Activated CD8-positive, alpha-beta memory T cell treated with anti-CD3 and anti-CD28 coated beads for 4 hours (primary cell): ENCODE measurements at regions not wholly inside any gene's neighbourhood (a gene's known extent, or its start where the extent isn't known, plus 50 kb on each side); places are given as distances from the start of the nearest gene placed in this dataset.

Experiments used
- DNase-seq, 2 donors: peaks; one replicate each; pipeline ENCODE4 v3.0.0-alpha.2; 2020; ENCODE audit warnings: low read depth in 2 of 2

GRCh38 chr4:152112887-152113286 lies 352.1 kb upstream of the GATB start:
- DNase-seq, result no peak

- no peak for DNase-seq
Measured at GRCh38 chr4:152112190-152112589, 351.4 kb upstream of the GATB start.

DNA sequence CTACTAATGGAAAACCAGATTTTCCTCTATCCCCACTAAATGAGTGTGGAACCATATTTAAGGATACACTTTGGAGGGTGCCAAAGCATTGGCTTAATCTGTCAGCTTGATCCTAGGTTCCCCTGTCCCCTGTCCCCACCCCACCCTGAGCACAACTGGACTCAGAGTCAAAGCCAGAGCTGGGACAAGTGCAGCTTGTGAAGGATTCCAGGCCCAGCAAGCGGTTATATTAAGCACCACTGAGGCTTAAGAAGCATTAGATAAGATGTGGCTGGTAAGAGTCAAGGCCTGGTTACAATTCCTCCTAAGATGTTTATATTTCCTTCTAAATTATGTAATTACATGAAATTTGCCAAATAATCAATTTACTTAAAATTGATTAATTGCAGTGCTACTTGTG lies 350.0 kb upstream of the GATB start:
- DNase-seq, result no peak

DNA sequence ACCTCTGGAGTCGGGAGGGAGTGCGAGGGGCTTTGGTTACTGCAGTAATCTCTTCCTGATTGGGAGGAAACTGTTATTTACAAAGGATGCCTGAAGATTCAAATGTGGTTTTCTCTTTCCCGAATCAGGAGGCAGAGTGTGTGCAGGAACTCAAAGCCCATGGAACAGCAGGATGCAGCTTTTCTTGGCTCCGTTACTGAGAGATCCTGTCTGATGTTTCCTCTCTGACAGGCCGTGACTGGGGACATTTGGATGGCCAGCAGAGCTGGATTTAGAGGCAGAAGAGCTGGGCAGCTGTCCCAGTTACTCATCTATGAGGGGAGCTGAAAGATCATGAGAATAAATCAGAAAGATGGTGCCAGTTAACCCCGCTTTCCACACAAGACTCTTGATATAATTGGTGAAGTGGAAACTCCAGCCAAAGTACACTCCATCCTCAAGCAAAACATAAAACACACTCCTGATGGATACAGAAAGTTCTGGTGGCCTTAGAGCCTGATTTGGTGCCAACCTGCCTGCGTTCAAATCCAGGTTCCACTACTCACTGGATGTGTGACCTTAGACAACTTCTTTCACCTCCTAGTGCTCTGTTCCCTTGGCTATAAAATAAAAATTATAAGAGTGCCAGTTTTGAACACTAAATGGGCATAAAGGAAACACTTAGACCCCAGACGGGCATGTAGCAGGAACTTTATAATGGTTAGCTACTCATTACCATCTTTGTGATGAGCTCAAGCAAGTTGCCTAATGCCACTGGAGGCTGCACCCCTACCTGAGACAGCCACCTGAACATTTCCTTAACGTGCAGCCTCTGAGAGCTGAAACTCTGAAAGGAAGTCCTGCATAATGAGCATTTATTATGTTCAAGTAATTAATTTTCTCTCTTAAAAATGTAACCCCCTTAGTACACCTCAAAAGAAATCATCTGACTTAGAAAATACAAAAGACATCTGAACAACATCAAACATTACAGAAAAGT lies 349.0 kb upstream of the GATB start:
- no peak for DNase-seq

DNA sequence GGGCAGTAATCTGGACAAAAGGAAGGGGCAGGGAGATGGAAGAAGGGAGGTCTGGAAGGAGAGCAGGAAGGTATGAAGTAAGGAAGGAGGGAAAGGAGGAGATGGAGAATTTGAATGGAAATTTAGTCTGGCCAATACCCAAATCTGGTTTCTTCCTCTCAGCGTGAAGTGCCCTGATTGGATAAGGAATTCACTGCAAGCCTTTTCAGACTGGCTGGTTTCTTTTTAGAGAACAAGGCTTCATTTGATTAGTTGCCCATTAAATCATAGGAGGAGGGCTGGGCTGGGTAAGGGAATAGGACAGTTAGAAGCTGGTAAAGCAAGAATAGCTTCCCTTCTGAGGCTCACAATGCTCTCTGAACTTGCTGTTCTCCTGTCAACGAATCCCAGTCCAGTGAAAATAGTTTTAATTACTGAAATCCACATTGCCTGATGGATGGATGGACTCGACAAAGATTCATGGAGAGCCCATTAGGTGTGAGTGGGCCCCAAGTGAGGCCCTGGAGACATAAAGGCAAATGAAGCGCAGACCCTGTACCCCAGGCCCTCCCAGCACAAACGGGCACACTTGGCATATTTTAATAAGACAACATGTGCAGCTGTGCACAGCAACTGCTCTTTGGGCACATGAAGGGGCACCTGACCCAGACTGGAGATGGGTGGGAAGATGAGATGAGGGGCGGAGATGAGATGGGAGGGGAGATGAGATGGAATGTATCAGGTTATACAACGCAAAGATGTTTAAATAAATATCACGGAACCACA lies 347.1 kb upstream of the GATB start:
- DNase-seq, result no peak

GRCh38 chr4:152106781-152107321 lies 346.0 kb upstream of the GATB start:
- DNase-seq, result no peak

- no peak for DNase-seq
Measured at GRCh38 chr4:152106113-152106763, 345.4 kb upstream of the GATB start.

DNA sequence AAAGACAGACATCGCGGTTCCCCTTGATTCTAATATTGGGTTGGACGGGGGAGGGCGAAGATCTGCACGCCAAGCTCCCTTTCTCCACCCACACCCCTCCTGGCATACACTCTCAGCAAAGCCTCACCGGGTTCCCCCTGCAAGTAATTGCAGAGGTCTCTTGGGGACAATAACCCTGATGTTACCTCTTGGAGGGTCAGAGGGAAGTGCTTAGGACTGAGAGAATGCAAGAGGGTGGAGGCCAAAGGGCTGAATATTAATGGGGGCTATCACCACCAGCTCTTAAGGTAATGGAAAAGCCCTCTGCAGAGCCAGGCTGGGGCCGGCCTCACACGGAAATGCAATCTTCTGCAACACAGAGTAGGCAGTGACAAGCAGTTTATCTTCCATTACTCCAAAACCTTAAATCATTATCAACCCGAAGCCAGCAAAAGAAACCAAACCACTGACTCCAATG lies 344.1 kb upstream of the GATB start:
- no peak for DNase-seq

DNA sequence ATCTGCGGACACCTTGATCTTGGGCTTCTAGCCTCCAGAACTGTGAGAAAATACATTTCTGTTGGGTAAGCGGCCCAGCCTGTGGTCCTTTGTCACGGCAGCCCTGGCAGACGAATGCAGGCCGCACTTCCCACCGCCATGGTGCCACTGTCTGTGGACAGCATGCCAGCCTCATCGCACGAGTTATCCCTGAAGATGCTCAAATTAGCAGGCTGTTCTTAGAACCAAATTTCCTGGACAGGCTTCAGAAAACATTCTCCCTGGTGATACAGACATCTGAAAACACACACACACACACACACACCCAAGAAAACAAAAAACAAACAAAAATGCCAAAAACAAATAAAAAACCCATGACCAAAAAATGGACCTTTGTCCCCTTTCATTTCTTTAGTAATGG lies 343.5 kb upstream of the GATB start:
- no peak for DNase-seq

DNA sequence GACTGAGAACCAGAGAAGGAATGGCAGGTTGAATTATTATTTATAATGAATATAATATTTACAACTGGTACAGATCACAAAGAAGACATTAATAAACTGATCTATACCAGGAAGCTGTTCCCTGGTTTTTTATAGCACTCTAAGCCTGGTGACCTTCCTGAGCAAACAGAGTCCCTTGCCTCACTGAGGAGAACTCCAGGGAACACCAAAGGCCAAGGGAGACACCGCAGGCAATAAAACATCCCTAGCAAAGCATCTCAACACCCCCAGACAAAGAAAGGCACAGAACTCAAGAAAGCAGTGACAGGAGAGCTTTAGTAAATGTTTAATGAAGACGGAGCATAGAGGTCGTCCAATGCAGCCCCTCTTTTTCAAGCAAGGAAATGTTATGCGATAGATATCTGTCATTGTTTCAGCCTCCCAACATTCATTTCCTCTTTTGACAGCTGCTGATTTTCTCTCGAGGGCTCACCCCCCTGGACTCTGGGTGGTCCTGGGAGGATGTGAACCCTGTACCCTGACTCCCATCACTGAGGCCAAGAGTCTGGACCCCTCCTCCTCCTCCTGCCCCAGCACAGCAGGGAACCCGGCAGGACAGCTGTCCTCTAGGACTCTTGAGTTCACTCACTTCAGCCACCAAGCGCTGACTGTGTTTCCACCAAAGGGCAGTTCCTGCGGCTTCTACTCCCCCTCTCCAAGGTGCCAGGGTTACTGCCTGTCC lies 342.5 kb upstream of the GATB start:
- DNase-seq, result no peak

DNA sequence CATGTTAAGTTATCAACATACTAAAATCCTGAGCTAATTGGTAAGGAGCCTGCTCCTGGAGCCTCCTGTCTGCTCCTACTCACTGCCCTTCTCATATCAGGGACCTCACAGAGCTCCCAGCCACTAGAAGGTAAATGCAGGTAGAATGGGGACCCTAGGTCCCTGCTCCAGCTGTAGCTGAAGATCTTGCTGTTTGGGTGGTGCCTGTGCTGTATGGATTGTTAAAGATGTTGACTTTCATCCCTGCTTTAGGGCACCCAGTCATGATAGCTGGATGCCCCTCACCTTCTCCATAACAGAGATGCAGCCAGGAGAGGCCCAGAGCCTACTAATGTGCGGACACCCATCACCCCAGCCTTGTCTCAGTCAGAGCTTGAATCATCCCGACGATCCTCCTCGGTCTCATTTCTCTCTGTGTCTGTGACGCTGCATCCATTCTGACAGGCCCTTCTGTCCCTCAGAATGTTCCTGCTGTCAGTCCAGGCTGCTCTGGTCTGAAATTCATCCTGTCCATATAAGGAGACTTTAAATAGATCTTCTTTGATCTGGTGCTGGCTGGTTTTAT lies 341.7 kb upstream of the GATB start:
- DNase-seq, result no peak

GRCh38 chr4:152101556-152102435 lies 341.0 kb upstream of the GATB start:
- no peak for DNase-seq

GRCh38 chr4:152100379-152101201 lies 339.8 kb upstream of the GATB start:
- peak; percentile 39 to 72 for DNase-seq

DNA sequence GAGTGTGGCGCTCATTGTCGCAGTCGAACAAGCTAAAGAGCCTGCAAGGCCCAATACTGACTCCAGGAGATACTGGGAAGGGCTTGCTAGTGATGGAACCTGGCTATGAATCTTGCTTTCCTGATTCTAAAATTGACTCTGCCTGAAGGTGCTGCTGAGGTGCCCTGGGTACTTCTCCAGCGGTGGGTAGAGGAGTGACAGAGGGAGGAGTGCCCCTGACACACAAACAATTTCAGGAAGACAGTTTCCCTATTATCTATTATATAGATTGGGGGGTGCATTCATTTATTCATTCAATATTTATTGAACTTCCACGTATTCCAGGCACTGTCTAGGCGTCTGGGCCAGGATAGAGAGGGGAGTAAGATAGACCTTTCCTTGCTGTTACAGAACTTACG lies 339.2 kb upstream of the GATB start:
- DNase-seq, result no peak

DNA sequence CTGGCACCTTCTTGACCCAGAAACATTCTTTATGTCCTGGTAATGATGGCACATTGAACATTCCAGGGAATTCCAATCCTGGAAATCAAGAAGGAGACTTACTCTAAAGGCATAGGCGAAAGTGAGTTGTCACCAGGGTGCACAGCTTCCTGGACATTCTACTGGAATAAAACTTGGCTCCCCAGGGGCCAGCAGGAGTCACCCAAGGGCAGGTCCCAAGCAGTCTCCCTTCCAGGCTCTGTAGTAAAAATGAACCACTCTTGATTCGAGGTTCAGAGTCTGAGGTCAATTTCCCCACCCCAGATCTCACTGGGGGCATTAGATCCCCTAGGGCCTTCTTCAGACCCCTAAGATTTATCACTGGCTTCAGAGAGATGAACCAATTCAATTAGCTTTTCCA lies 338.7 kb upstream of the GATB start:
- DNase-seq, result no peak

DNA sequence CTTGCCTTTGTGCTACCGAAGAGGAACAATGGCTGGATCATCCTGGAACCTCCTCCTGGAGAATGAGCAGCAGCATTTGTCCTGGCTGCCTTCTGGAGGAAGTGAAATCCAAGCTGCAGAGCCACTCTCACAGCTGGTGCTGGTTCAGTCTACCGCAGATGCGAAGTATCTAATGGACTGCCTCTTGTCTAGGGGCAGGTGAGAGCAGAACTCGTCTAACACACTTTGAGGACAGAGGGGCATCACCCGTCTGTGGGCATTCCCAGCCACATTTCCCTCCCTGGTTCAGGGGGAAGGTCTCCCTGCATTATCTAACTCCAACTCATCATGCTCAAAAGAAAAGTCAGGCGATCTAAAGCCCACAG lies 338.2 kb upstream of the GATB start:
- no peak for DNase-seq

GRCh38 chr4:152098365-152099060 lies 337.7 kb upstream of the GATB start:
- DNase-seq, result no peak

GRCh38 chr4:152097371-152097770 lies 336.6 kb upstream of the GATB start:
- DNase-seq, result no peak

DNA sequence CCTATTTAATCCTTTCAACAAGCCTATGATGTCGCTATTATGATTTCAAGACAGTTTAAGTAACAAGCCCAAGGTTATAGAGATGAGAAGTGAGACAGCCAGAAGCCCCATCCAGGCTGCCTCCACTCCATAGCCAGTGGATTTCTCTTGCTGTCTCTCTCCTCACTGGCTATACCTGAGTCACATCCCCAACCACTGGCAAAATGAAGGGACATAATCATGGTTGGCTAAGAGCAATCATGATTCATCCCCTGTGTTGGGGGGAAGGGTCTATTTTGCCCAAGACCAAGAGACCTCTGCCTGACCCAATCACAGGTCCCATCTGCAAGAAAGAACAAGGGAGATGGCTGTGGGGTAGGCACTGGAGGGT lies 334.9 kb upstream of the GATB start:
- DNase-seq, result no peak
